ENCODE measurements at regions not wholly inside any gene's neighbourhood (a gene's known extent, or its start where the extent isn't known, plus 50 kb on each side); places are given as distances from the start of the nearest gene placed in this dataset.

DNA sequence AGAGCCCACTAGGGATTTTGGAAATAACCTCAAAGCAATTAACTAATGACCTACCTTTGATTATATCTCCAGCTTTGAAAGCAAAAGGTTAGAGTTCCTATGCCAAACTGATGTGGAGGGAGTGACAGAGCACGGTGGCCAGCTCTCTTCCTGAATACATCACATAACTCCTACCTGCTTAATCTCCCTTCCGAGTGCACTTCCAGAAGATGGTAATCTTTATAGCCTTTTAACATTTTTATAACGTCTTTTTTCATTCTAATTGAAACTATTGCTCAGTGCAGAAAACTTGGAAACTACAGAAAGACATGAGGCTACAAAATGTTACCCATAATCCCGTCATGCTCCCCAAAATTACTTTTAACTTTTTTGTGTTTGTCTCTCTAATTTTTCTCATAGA is 110.5 kb upstream of the COX10 start:
- TF ChIP-seq, protein P1, sequence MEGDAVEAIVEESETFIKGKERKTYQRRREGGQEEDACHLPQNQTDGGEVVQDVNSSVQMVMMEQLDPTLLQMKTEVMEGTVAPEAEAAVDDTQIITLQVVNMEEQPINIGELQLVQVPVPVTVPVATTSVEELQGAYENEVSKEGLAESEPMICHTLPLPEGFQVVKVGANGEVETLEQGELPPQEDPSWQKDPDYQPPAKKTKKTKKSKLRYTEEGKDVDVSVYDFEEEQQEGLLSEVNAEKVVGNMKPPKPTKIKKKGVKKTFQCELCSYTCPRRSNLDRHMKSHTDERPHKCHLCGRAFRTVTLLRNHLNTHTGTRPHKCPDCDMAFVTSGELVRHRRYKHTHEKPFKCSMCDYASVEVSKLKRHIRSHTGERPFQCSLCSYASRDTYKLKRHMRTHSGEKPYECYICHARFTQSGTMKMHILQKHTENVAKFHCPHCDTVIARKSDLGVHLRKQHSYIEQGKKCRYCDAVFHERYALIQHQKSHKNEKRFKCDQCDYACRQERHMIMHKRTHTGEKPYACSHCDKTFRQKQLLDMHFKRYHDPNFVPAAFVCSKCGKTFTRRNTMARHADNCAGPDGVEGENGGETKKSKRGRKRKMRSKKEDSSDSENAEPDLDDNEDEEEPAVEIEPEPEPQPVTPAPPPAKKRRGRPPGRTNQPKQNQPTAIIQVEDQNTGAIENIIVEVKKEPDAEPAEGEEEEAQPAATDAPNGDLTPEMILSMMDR (IDR thresholded peaks at IDR 0.05): no peak
- TF ChIP-seq POLR2A (IDR thresholded peaks at IDR 0.05; ENCODE audit: low read depth): no peak

All from esophagus muscularis mucosa (tissue), 3 donors.